GM19239 (cell line): ENCODE measurements at regions not wholly inside any gene's neighbourhood (a gene's known extent, or its start where the extent isn't known, plus 50 kb on each side); places are given as distances from the start of the nearest gene placed in this dataset.

ENCODE experiments used
- DNase-seq: peaks from one replicate; pipeline ENCODE4 v3.0.0; 2011; ENCODE audit warnings: low spot score; ENCODE audit not compliant: insufficient read length
- FAIRE-seq: peaks from 2 replicates; lab custom pipeline; 2011; peaks lifted over from hg19 to GRCh38; lab: Jason Lieb, UNC

DNA sequence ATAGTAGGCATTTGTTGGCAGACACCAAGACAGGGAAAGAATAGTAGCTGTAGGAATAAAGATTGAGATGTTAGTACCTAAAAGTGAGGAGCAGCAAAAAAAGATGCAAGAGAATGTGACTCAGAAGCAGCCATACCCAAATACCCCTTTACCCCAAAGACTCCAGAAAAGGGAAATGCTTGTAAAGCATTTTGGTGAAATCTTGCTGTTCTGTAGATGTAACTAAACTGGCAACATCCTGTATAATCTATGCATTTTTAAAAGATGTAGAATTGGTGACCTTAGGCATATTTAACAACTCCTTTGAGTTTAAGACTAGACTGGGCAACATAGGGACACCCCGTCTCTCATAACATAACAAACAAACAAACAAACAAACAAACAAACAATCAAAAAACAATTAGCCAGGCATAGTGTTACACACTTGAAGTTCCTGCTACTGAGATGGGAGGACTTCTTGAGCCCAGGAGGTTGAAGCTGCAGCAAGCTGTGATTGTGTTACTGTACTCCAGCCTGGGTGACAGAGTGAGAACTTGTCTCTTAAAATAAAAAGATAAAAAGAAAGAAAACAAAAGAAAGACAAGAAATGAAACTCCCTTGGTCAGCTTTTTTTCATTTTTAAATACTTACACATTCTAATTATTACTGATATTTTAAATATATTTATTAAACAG, 361.5 kb upstream of the KCNH8 start:
- no peak for FAIRE-seq
- DNase-seq: no peak

DNA sequence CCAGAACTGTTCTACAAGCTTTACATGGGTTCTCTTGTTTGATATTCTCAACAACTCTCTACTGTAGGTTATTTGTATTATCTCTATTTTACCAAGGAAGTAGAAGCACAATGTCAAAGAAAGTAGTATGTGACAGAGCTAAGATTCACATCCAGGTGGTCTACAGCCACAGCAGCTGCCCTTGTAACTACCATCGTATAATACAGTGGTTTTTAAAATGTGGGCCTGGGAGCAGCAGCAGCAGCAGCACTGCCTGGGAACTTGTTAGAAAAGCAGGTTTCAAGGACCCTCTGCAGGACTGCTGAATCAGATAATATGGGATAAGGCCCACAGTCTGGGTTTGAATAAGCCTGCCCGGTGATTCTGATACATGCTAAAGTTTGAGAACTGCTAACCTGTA, 357.1 kb upstream of the SATB1 start:
- DNase-seq: no peak
- no peak for FAIRE-seq

GRCh38 chr3:18780959-18781358, 355.8 kb upstream of the SATB1 start:
- FAIRE-seq (no peak), DNase-seq (no peak)

DNA sequence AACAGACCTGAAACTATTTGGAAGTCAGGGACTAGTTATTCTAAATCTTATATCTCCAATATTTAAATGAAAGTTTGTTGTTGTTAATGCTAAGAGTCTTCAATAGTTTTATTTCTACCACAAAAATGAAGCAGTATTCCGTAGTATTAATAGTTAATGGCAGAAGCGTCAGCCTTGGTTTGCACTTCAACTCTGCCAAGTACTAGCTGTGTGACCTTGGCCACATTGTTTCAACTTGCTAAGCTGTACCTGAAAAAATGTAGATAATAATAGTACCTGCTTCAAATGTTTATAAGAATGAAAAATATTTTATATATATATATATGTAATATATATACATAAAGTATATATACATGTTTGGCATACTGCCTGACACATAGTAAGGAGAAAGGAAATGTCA, 354.6 kb upstream of the SATB1 start:
- FAIRE-seq (no peak), DNase-seq (no peak)

- FAIRE-seq: no peak
- no peak for DNase-seq
Observed at GRCh38 chr3:18778598-18778997, 353.5 kb upstream of the SATB1 start.

DNA sequence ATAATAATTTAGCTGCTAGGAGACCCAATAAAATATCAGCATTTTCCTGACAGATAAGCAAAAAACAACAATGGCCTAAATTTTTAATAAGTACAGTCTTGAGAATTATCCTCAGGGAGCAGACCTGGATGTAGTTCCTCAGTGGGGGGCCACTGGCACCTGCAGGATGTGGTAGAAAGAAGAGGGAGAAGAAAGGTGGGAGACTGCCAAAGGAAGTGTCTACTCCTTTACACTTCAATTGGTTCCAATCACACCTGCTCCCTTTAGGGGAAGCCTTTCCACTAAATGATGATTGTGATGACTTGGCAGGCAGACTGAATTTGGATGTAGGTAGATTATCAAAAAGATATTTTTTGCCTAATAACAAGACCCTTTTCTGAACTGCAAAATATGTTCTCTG, 353.0 kb upstream of the SATB1 start:
- DNase-seq: no peak
- no peak for FAIRE-seq

DNA sequence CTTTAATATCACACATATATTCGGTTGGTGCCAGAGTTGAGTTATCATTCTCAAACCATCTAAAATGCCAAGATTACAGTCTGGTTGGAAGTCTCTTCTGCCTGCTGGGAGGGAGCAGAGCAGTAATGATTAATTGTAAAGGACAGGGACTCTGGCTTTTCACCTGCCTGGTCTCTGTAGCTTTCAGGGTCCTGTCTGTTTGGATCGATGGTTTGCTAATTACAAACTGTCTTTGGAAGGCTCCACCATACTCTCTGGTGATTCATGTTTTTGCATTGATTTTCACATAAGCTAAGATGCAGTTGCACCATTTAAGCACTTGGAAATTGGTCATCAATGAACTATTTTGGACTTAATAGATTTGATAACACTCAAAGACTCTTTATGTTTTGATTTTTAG, 350.4 kb upstream of the SATB1 start:
- FAIRE-seq (no peak), DNase-seq (no peak)

- no peak for DNase-seq
- FAIRE-seq: no peak
Observed at GRCh38 chr3:18774319-18775088, 349.4 kb upstream of the SATB1 start.

DNA sequence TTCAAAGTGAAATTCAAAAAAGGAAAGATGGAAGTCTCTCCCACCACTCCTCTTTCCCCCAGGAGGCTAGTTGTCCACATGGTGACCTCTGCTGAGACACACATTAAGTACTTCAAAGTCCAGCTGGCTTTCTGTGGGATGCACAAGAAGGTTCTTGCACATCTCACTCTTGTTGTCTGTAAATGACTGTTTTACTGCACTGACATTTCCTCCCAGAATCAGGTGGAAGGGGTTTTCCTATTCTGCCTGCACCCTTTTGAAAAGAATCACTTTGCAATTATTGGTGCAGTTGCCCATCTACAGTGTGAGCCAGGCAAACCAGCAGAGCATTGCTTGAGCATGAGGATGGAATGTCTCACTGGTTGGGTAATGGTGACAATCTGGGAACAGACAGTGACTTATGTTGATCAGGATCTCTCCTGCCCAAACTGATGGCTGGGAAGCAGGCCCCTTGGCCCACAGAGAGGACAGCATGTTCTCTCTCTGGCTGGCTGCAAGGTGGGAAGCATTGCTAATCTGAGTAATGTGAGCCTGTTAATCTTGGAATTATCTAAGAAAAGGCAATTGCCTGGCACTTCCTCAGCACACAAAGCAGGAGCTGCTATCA, 347.7 kb upstream of the SATB1 start:
- FAIRE-seq (no peak), DNase-seq (no peak)

- DNase-seq (no peak), FAIRE-seq (no peak)
Observed at GRCh38 chr3:18771931-18772330, 346.8 kb upstream of the SATB1 start.

DNA sequence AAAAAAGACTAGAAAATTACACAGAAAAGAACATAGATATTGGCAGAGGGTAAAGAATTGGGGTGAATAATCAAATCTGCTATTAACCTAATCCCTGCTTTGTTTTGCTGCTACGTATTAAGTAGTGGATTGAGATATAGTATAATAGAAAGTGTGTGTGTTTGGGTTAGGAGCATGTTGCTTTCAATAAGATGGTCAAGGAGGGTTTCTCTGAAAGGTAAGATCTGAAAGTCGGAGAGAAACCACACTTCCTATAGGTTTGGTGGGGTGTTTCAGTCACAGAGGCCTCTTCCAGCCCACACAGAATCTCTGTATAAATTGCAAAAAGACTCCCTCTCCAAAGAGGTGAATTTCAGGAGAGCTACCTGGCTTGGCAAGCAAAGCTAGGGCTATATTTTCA, 345.7 kb upstream of the SATB1 start:
- FAIRE-seq: no peak
- no peak for DNase-seq

- no peak for DNase-seq
- no peak for FAIRE-seq
Observed at GRCh38 chr3:18767756-18768303, 342.7 kb upstream of the SATB1 start.

GRCh38 chr3:18766974-18767373, 341.8 kb upstream of the SATB1 start:
- no peak for DNase-seq
- no peak for FAIRE-seq

DNA sequence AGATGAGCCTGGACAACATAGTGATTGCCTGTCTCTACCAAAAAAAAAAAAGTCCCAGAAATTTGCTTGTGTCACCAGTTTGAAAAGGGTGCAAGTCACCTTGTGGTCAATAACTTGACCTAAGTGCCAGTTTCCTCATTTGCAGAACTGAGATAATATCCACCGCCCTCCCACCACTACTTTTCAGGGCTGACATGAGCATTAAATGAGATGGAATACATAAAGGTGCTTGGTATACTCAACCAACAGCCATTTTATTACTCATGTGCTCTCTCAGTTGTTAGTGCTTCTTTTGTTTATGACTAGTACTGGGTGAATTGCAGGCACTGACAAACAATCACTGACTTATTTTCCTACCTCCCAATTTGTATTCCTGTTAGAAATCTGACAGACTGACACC, 340.5 kb upstream of the SATB1 start:
- no peak for DNase-seq
- no peak for FAIRE-seq

- no peak for FAIRE-seq
- DNase-seq: no peak
Observed at GRCh38 chr3:18765161-18765560, 340.0 kb upstream of the SATB1 start.

- DNase-seq (no peak), FAIRE-seq (no peak)
Observed at GRCh38 chr3:18761530-18761929, 336.4 kb upstream of the SATB1 start.

DNA sequence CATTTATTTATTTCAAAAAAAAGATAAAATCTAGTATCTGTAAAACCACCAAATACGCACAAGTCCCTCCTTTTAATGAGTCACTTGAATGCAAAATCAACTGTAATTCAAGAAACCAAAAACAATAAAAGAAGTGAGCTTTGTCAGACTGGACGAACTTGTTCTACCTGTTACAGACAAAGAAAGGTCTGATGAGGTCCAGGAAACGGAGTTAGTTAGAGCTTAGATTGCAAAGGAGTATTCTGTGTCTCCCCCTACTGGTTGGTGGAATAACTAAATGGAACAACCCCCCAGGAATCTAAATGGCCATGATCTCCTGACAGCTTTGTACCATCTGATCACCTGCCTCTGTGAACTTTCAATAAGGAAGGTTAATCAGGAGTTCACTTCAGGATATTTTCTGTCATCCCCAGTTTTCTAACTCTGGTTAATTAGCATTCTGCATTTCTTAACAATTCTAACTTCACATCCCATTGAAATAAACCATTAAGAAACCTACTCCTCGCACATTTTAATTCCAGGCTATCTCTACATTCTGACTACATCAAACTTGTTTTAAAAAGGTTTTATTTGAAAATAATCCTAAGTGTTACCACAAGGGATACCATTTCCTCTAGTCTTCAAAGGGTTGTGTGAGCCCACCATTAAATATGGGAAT, 333.0 kb upstream of the SATB1 start:
- DNase-seq (peak; percentile 12), FAIRE-seq (peak; percentile 66)

- DNase-seq (no peak), FAIRE-seq (no peak)
Observed at GRCh38 chr3:18757476-18757875, 332.3 kb upstream of the SATB1 start.

DNA sequence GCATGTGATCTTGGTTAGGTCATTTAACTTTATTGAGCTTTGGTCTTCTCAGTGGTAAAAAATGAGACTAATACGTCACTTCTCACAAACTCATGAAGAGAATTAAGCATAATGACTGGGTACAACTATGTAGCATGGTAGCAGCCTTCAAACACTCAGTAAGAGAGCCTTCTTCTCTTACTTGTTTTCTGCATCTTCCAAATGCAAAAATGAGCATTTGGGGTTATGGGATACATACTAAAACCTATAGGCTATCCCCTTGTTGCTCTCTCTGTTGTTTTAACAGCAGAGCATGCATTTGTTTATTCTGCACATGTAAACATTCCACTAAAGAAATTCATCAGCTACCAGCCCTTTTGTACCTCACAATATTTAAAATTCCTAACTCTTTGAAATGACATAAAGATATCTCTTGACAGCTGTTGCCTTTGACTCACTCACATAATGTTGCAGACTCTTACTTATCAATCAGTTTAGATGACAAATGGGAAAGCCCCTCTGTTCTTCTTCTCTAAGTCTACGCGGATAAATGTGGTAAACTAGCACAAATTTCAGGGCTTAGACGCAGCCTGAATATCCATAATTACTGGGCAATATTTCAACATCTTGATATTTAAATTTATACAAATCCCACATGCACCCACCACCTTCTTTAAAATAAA, 327.3 kb upstream of the SATB1 start:
- DNase-seq (no peak), FAIRE-seq (no peak)

DNA sequence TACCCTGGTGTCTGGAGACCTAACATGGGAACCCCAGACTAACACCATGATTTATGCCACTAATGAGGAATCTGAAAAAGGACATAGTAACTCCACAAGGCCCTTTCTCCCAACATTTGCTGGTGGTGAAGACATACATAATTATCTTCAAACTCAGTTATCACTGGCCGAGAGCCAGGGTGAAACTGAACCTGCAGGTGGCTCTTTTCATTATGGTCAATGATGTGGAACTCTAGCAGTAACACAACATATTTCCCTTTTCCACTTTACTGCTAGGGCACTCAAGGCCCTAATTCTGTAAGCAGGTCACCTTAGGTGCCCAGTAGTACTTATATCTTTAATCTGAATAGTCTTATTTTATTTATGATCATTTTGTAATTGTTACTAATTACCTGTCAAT, 326.4 kb upstream of the SATB1 start:
- DNase-seq (no peak), FAIRE-seq (no peak)
